GM19324 (cell line): ENCODE measurements at regions not wholly inside any gene's neighbourhood (a gene's known extent, or its start where the extent isn't known, plus 50 kb on each side); places are given as distances from the start of the nearest gene placed in this dataset.

Source experiments
- ATAC-seq: cut with Tn5 transposase; IDR thresholded peaks from one replicate; pipeline ENCODE4 v1.9.1; 2021; ENCODE audit warnings: mild to moderate bottlenecking, moderate library complexity; ENCODE audit not compliant: unreplicated experiment, low FRiP score

DNA sequence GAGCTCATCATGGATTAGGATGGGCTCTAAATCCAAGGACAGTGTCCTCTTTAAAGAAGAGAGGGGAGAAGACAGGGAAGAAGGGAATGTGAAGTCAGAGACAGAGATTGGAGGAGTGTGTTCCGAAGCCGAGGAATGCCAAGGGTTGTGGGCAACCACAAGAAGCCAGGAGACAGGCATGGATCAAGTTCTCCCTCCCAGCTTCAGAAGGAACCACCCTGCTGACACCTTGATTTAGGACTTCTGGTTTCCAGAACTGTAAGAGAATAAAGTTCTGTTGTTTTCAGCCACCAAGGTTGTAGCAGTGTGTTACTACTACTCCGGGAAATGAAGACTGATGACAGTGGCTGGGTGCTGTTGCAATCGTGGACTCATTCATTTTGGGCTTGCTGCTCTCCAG lies 120.1 kb downstream of the RPS12 start:
- no peak for ATAC-seq

DNA sequence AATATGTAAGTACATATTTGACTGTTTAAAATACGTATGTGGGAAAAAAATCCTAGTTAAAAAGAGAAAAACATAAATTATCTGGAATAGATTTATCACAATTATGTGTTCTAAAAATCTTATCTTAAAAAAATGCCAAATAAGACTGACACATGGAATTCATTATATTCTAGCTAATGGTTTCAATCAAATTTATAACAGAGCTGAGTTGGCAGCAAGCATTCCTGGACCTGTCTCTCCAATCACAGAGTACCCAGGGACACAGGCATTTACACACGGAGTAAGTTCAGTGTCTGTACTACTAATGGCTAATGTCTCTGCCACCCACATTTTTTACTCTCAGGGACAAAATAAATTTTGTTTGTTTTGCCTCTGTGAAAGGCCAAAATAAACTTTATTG lies 122.3 kb downstream of the RPS12 start:
- no peak for ATAC-seq

DNA sequence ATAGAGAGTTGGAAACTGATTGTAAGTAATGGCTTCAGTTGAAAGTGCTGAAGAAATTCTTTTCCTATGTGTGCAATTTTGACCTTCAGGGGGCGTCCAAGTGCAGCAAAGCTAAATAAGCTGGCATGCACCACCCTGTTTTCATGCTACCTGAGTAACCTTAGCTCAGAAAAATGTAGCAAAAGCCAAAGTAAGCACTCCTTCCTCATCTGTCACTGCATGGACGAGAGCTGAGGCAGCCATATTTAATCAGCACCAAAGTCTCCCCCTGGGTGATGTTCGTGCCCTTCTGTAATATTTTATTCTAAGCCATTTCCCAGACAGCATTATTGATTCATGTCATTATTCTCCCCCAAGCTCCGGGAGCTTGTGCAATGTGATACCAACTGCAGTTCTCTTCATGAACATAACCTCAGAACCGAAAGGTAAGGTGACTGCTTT lies 123.1 kb downstream of the RPS12 start:
- ATAC-seq = no peak

DNA sequence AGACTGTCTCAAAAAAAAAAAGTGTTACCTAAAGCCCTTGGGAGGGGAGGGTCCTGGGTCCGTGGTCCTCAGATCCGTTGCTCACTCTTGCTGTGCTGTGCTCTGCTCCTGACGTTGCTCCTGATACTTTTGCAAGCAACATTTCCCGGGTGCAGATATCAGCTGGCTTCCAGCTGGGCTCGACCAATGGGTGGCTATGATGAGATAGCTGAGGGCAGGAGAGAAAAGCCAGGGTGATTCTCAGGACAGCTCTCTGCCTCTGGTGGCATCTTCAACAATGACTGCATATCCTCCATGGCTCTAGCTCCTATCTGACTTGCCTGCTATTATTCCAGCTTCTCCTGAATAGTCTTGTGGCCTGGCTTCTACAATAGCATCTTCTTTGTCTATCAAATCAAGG lies 134.5 kb downstream of the RPS12 start:
- ATAC-seq = no peak

DNA sequence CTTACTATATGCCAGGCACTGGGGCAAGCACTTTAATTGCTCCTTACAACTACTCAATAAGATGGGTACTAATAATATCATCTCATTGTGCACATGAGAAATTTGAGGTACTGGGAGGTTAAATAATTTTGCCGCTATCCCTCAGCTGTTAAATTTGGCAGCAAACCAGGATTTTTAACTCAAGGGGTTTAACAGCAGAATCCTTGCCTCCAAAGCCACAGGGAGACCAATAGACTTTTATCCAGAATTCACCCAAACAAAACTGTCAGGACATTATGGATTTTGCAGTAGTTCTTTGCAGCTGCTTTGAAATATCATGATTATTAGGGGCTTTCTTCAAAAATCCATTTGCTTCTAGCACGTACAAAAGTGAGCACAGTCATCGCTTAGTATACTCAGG lies 136.2 kb downstream of the RPS12 start:
- no peak for ATAC-seq

DNA sequence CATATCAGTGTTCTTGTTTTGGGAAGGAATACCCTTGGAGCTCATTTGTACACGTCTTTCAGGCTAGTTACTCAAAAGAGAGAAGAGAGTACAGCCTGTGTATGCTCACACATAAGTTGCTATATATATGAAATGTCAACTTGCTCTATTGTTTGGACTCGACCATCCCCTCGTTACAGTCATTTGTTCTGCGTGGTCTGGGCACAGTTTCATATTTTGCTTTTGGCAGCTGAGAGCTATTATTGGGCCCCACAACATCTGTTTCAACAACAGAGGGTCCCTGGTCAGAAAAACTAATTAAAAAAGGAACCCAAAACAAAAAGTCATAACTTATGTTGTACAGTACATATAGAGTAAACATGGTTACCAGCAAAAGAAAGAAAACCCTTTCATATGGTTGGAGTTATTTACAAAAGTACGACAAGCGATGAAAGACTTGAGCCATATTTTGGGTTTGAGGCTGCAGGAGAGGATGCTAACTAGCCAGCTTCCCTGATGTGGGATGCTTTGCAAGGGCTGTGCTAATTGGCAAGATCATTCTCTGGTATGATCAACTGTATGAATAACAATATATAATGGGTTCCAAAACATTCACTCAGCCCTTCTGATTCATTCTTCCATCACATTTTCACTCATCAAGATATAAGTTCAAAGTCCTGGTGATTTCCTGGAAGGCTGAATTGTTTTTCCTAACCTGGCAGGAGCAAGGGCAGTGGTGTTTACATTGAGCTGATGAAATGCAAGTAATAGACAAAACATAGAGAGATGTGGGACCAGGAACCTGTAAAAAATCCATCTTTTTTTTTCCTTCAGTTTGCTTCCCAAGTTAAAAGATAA lies 137.9 kb downstream of the RPS12 start:
- ATAC-seq = no peak

DNA sequence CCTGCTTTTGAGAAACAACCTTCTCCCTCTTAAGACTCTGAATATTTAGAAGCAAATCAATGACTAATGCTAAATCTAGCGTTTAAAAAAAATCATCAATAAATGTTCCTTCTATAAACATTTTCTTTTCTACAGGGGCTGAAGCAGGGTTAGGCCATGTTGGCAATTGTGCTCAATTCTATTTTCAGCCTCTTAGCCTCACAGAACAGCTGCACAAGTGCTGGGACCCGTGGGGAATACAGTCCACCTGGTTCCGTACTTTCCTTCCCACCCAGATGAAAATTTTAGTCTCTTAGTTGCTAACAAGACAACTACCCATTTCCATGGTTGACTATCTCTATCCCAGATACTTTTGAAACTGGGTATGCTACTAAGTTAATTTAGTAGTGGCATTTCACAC lies 138.6 kb downstream of the RPS12 start:
- no peak for ATAC-seq

DNA sequence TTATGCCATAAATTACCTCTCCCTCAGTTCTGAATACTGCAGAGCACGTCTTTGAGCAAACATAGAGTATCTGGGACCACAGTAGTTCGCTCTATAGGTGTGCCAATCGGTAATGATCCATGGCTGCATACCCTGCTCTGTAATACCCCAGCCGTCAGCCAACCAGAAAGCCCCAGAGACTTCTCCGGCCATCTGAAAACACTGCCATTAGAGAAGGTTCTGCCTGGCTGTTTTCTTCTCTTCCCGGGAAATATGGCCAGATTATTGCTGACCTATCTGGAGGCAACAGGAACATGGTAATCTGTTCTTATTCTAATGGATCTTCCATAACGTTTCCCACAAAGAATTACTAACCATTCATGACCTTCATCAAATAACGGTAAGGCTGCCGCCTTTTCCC lies 139.9 kb downstream of the RPS12 start:
- no peak for ATAC-seq

DNA sequence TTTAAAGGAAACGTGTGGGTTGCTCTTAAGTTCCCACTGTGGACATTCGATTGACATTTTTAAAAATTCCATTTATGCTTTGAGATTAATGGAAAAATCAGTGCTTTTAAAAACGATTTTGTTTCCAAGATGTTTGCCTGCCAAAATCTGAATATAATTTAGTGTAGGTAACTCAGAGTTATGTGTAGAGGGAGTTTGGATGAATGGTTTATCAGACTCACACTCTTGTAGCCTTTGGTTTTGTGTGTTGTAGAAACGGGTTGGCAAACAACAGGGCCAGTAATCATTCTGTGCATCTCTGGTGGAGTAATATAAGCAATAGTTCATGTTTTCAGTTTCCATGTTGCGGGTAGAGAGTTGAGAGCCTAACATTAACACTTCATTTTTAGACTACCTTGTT lies 140.6 kb downstream of the RPS12 start:
- no peak for ATAC-seq

DNA sequence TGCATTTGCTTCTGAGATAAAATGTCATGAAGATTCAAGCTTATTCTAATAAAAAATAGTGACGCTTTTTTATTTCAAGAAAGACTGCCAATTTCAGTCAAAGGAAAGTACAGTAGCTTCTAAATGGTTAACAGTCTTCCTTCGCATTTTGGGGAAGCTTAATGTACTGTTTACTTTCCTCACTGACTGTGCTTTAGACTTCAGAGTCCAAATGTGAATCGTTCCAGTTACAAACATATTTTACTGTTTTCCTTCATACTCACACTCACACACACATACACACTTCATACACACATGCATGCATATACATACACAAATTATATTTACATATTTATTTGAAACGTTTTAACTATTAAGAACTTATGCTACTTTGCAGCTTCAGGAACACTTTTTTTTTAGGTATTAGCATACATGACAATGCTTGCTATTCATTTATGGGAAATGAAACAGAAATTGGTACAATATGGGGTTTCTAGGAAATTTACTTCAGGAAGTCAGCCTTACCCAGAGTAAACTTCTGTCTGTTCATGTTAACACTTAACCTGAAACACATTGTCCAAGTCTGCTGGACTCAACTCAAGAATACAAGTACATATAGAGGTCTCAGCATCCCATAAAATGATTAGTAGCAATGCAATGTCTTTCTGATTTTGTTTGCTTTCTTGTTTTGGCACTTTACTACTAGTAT lies 145.4 kb downstream of the RPS12 start:
- ATAC-seq = no peak

DNA sequence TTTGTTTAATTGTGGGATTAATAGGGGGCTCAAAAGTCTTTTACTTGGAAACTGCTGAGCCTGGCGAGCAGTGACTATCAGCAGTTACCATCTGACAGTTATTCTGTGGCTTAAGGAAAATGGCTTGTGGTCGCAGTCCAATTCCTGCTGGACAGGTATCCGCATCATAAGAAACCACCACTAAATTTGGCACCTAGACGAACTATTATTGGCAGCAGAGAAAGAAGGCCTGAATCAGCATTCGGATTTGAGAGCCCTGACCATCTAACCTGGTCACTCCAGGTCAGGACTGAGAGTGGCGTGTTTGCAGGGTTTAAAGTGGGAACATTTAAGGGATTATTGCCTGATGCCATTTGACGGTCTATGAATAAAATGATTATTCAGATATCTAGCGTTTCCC lies 146.4 kb downstream of the RPS12 start:
- no peak for ATAC-seq

DNA sequence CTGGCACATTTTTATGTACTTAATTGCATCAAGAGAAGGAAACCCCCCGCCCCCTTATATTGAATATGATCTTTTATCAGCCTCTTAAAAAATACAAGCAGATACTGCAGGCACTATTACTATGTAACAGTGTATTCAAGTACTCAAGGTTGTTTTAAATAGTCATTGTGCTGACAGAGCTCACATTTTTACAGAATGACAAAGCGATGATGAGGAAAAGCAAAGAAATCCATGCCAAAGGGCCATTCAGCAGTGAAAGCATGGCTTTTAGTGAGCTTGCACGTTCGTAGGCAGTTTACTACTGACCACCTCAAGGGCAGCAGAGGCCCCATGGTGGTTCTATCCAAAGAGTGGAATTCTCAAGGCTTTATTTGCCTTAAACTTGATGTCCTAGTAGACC lies 146.8 kb downstream of the RPS12 start:
- no peak for ATAC-seq

DNA sequence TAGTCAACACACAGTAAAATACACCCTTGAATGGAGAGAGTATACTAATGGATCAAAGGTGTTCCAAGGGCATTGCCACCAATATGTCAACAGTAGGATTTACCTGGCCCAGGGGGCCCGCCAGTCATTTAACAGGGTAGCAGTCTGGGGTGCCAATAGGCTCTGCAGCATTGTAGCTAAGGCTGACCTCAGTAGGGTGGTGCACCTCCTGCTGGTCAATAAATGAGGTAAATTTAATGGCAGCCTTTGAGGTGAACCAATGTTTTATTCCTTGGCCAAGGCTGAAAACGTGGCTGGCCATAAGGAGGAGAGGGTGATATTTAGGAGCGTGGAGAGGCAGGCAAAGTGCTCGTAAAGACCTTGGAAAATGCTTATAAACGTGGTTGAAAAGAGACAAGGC lies 147.2 kb downstream of the RPS12 start:
- ATAC-seq = no peak

DNA sequence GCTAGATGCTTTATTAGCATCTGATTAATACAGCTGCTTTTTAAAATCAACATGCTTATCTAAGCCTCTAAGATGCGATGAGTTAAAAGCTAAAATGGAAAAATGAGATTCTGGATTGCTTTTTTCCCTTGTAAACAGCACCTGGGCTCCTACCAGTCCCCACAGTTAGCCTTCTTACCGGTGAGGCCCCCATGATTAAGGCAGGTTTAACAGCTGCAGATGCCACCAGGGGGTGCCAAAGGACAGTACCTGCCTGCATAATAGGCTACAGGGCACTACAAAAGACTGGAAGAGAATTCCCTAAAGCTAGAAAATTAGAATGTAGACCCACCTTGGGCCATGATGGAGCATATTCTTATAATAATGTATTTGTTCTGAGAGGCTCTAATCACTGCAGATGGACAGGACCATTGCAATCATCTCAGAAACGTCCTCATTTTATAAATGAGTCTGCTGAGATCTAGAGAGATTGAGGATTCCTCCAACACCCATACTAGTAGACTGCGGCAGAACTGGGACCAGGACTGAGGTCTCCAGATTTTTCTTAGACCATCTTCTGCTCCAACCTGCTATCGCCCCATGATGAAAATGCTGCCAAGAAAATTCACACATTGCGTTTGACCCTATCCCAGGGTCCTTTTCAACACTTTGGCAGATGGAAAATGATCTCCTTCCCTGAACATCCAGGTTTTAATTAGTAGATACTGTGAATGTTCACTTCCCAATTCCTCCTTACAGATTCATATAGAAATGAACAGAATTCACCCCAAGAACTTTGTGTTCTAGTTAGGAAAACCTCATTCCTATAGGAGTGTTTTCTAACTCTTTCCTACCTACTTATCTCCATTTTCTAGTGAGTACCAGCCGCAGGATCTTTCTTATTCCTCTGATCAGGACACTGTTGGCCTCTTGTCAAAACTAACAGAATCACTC lies 148.8 kb downstream of the RPS12 start:
- peak; percentile 94 for ATAC-seq

DNA sequence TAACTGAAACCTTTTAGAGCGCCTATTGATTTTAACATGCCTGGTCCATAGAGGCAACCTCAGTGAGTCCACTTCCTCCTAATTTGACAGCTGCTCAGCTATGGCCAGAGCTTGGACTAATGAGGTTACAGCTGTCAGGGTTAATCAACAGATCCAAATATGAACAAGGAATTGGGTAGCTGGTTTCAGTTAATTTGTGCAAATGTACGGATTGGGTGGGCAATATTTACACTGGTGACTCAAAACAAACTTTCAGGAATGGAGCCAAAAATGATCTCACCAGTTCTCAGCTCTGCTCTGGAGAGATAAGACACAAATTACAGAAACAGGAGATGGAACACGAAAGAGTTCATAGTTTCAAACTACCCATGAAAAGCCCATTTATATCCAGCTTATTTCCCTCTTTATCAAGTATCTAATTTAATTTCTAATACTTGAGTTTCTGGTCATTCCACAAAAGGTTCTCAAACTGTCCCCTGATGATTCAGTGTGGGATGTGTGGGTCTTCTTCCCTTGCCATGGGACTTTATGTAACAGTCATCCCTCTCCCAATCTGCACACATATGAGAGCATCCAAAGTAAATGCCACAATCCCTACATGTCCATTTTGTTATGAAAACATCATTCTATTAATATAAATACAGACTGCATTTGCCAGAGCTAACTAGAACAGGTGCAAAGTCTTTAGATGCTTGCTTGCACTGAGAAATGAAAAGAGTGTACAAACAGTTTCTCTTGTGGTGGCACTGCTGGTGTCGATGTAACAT lies 149.9 kb downstream of the RPS12 start:
- no peak for ATAC-seq

DNA sequence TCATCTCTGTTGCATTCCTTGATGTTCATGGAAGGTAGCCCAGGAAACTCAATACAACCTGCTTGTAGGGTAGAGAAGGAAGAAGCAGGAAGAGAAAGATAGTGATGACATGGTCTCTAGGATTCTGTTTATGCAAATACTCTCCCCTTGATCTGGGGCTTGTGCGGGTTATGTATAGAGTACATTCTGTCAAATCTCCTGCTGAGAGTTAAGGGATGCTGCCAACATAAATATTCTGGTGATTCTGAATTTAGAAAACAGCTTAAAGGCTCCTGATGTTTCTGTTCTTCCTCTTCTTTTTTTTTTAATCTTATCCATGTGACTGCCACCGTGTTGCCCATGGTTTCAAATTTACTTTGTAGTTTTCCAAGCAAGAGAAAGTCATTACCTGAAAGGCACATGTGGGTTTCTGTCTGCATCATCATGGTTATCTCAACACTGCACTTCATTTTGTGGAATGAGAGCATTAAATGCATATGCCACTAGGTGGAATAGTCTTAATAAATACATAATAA lies 150.6 kb downstream of the RPS12 start:
- ATAC-seq = no peak

DNA sequence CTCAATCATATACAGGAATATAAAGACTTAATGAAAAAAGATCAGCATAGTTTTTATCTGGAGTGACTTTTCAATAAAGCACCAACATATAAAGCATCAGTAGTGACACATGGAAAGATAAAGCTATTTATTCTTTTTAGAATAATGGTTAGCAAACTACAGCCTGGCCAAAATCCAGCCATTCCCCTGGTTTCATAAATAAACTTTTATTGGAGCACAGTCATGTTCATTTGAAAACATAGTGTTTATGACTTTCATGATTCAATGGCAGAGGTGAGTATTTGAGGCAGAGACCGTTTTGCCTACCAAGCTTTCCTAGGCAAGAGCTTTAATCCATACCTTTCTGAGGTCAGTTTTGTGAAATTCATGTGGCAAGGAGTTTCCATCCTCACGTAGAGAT lies 153.5 kb downstream of the RPS12 start:
- ATAC-seq = no peak

DNA sequence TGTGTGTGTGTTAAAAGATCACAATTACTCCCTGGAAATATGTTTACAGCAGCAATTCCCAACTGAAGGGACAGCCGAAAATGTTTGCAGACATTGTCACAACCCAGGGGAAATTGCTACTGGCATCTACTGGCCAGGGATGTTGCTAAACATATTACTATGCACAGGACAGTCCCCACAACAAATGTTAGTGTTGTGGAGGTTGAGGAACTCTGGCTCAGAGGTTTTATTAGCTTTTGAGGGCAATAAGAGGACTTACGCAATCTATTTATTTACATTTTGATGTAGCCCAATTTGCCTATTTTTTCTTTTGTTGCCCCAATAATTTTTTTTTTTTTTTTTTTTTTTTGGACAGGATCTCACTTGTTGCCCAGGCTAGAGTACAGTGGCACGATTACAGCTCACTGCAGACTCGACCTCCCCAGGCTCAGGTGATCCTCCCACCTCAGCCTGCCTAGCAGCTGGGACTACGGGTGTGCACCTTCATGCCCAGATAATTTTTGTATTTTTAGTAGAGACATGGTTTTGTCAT lies 154.1 kb downstream of the RPS12 start:
- ATAC-seq = no peak

DNA sequence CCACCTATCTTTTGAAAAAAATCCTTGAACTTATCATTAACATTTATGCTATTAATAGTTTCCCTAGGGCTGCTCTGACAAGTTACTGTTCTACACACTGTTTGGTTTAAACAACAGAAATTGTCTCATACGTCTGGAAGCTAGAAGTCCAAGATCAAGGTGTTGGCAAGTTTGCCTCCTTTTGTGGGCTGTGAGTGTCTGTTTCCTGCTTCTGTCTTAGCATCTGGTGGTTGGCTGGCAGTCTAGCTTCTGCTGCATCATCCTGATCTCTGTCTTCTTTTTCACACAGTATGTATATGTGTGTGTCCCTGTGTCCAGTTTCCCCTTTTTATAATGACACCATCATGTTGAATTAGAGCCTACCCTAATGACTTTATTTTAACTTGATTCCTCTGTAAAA lies 154.8 kb downstream of the RPS12 start:
- ATAC-seq = no peak

DNA sequence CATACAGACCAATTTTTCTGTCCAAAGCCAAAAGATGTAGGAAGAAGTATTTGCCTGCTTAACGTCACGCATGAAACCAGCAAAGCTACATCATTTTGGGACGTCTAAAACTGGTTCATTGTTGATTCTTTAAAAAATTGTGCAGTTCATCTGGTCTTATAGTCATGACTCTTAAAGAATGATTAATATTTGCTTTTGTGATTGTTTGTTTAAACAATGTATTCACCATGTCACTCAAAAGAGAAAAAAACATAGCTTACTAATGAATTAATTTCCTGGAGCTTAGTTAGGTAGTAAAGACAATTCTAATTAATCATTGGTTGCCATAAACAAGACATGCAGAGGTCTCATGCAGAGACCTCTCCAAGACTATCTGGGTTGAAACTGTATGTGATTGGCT lies 157.3 kb downstream of the RPS12 start:
- no peak for ATAC-seq
